ENCODE measurements at regions not wholly inside any gene's neighbourhood (a gene's known extent, or its start where the extent isn't known, plus 50 kb on each side); places are given as distances from the start of the nearest gene placed in this dataset.

DNA sequence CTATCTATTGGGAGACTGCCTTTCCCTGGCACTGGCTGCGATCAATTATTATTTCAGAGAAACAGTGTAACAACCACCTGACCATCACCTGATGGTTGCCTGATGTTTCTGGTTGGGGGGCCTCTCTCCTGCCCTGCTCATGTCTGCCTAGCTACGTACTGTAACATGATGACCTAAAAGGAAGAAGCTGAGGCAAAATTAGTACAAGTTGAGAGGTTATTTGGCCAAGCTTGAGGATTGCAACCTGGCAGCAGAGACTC lies 58.3 kb downstream of the OLFML3 start:
- TF ChIP-seq, protein P1, sequence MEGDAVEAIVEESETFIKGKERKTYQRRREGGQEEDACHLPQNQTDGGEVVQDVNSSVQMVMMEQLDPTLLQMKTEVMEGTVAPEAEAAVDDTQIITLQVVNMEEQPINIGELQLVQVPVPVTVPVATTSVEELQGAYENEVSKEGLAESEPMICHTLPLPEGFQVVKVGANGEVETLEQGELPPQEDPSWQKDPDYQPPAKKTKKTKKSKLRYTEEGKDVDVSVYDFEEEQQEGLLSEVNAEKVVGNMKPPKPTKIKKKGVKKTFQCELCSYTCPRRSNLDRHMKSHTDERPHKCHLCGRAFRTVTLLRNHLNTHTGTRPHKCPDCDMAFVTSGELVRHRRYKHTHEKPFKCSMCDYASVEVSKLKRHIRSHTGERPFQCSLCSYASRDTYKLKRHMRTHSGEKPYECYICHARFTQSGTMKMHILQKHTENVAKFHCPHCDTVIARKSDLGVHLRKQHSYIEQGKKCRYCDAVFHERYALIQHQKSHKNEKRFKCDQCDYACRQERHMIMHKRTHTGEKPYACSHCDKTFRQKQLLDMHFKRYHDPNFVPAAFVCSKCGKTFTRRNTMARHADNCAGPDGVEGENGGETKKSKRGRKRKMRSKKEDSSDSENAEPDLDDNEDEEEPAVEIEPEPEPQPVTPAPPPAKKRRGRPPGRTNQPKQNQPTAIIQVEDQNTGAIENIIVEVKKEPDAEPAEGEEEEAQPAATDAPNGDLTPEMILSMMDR (IDR thresholded peaks at IDR 0.05; ENCODE audit: unreplicated experiment in 3 of 3), result no peak
- Mint-ChIP-seq H3K27ac (no peak overlapping the region), H3K4me3 (no peak overlapping the region), H3K27me3 (ENCODE audit: low read depth) (peaks cover 7% of the 10 kb centered on the region), H3K36me3 (ENCODE audit: low read depth) (no peaks in the 10 kb centered on the region), H3K4me1 (no peaks in the 10 kb centered on the region), H3K9me3 (no peaks in the 10 kb centered on the region)

GRCh38 chr1:114037962-114038816 lies 58.9 kb downstream of the OLFML3 start:
- Mint-ChIP-seq H3K4me1 (no peaks in the 10 kb centered on the region), H3K9me3 (no peaks in the 10 kb centered on the region), H3K36me3 (ENCODE audit: low read depth) (no peaks in the 10 kb centered on the region), H3K27me3 (ENCODE audit: low read depth) (peaks cover 7% of the 10 kb centered on the region), H3K4me3 (no peak overlapping the region), H3K27ac (no peak overlapping the region)
- TF ChIP-seq, protein P1 (IDR thresholded peaks at IDR 0.05; ENCODE audit: unreplicated experiment in 3 of 3), result no peak

Measured in nephron (organoid).